NCI-H146 treated with DMSO at 0.1 percent for 48 hours (cell line): ENCODE measurements at regions not wholly inside any gene's neighbourhood (a gene's known extent, or its start where the extent isn't known, plus 50 kb on each side); places are given as distances from the start of the nearest gene placed in this dataset.
"Not testable (repeated sequence)": the region's sequence is repeated elsewhere in the genome, so short reads cannot be mapped to it uniquely, and the experiment has no call there.

Experiments
- DNase-seq: peaks from one replicate; lab custom pipeline; 2025; ENCODE audit not compliant: unreplicated experiment; lab: John Stamatoyannopoulos, UW

DNA sequence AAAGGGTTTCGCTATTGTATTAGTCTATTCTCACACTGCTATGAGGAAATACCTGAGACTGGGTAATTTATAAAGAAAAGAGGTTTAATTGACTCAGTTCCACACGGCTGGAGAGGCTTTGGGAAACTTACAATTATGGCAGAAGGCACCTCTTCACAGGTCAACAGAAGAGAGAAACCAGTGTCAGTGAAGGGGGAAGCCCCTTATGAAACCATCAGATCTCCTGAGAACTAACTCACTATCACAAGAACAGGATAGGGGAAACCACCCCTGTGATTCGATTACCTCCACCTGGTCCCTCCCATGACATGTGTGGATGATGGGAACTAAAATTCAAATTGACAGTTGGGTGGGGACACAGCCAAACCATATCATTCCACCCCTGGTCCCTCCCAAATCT is 589.5 kb downstream of the CENPC start:
- DNase-seq, result no peak

DNA sequence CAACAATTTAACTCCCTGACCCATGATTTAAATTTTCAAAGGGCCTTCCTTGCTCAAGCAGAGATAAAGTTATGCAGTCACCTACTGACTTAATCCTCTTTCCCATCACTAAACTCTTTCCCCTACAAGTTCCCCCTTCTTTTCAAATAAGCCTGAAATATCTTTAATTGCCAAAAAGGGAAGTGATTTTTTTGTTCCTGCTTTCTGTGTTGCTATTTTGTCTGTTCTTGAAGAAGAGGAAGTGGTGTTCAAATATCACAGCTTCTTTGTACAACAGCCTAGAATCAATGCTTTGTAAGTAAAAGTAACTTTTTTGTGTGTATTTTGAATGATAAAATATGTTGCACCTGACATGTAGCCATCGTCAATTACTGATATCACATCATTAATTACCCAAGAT is 595.9 kb downstream of the CENPC start:
- DNase-seq, result no peak

DNA sequence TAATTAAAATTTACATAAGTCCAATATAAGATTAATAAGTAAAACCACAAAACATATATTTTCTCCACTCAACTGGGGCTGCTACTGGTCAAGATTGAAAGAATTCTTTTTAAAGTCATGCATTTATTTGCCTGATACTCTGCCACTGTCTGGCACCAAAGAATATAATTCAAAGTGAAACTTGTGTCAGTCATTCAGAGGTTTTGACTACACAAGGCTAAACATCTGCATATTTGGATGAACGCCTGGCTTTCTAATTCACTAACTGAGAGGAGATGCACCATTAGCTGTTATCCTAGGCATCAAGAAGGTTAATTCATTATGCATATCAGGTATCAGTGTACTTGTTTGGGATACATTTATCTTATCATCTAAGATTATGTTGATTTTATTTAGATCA is 598.5 kb downstream of the CENPC start:
- no peak for DNase-seq

DNA sequence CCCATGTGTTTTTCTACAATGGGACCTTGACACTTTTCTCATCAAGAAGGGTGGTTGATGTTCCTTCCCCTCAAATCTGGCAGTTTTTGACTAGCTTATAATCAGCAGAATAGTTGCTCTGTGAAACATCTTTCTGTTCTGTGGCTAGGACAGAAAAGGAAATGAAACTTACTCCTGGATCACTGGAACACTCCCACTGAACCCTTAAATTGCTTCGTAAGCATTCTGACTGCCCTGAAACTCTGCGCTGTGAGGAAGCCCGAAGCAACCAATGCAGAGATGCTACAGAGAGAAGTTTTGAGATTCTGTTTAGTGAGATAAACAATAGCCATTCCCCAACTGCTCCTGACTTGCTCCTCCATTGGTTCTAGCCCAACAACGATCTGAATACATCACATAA is 602.2 kb downstream of the CENPC start:
- no peak for DNase-seq

DNA sequence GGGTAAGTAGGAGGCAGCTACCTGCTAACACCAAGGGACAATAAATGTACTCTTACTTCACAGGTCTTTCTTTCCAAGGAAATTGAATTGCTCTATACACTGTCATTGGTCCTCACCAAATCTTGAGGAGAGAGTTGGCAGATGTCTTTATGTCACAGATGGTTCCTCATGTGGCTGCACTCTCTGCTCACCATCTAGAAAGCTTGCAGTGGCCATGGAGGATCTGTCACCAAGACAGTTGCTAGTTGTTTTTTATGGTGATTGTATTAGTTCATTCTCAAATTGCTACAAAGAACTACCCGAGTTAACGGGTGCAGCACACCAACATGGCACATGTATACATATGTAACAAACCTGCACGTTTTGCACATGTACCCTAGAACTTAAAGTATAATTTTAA is 613.3 kb downstream of the CENPC start:
- not testable (repeated sequence) for DNase-seq

DNA sequence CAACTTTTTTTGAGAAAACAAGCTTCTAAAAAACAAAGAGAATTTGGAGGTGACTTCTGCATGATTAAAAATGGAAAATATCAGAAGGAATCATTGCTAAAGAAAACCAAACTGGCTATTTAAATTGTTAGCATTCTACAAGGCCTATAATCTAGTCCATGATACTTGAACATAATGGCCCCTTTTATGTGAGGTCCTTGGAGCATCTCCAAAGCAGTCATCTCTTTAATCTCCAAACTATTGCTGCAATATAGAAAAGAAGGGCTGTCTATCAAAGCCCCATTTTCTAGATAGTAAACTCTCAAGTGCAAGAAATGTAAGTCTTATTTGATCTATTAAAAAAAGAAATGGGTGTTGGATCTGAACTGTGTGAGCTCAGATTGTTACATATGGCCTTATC is 615.1 kb downstream of the CENPC start:
- no peak for DNase-seq

DNA sequence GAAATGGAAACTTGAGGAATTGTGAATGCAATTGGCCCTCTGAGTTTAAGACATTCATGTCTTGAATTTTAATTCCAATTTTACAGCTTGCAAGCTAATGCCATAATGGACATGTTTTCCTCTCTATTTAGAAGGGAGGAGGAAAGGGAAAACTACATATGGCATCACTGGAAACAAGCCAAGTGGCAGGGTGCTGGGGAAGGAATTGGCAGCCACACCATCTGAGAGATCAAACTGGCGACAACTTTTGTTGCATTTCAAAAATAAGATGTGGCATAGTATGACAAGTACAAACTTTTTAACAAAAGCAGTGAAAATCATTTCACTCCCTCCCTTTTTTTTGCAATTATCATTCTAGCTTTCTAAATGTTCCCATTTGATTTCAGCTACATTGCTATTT is 615.6 kb downstream of the CENPC start:
- DNase-seq, result no peak

DNA sequence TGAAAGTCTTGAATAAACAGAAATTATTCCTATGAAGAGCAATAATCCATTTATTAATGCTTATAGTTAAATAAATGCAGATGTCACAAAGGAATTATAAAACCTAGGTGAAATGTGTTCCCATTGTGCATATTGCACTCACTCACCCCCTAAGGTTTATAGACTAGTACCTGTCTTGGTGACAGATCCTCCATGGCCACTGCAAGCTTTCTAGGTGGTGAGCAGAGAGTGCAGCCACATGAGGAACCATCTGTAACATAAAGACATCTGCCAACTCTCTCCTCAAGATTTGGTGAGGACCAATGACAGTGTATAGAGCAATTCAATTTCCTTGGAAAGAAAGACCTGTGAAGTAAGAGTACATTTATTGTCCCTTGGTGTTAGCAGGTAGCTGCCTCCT is 616.4 kb downstream of the CENPC start:
- DNase-seq, result not testable (repeated sequence)

DNA sequence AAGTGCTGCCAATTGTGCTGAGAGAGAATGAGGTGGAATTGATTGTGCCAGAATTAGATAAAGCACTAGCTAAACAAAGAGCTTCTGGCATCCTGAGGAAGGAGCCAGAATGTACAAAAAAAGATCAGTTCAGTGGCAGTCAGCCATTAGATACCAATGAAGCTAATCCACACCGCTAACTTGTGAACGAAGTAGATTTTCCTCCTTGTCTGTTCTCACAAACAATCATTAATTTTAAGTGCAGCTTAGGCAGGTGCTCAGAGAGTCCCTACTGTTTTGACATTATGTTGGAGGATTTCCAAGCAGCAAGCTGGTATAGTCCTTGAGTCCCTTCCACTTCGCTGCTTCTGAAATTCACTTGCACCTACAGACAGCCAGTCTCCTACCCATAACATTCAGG is 617.4 kb downstream of the CENPC start:
- DNase-seq, result no peak

DNA sequence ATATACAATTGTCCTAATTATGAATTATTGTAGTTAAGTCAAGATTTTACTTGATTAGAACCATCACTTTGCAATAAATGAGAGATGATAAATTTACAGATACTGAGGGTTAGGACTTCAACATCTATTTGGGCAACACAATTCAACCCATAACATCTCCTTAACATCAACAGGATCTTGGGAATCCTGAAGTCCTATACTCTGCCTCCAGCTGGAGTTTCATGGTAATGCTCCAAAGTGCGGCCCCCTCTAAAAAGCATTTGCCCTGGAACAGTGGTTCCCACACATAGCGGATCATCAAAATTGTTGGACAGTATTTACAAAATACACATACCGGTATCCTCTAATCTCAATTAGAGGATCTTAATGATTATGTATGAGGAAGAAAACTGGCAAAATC is 618.6 kb downstream of the CENPC start:
- DNase-seq, result no peak

DNA sequence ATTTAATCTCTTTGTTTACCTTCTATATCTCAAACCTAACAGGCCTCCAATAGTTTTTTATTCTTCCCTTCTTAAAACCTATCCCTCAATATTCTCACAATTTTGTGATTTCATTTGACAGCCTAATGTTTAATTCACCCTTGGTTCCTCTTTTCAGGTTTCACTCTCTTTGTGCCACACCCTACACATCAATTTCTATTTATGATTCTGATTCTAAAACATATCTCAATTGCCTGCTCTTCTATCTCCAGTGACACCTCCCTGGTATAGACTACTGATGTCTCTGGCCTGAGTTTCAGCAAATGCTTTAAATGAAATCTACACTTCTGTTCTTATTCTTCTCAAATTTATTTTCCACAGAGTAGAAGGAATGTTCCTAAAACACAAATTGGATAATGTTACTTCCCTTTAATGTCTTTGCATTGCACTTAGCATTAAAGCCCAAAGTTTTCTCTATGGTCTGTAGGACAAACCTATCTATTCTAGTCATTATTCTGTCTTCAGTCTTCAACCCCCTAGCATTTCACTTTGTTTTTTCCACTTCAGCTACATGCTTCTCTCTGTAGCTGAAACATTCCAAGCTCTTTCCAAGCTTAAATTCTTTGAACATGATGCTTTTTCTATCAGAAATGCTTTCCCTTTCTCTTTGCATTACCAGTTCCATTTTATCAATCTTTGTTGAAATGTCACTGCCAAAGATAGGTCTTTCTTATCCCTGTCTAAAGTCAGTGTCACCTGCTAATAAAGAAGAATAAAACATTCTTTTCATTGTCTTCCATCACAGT is 622.0 kb downstream of the CENPC start:
- no peak for DNase-seq

DNA sequence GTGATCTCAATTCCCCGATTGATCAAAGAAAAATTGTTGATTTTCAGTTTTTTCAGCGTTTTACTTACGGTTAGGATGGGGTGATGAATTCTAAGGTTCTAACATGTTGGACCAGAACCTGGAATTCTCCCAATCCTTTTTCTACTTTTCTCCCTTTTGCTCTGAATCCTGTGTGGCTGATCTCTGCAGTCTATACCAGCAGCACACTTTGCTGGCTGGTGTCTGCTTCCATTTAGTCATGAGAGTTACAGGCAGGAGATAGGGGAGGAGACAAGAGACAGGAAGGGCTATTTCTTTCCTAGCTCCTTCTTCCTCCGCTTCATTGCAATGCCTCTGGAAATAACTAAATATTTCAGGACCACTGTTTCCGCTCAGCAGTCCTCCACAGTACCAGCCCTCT is 623.9 kb downstream of the CENPC start:
- DNase-seq, result no peak

DNA sequence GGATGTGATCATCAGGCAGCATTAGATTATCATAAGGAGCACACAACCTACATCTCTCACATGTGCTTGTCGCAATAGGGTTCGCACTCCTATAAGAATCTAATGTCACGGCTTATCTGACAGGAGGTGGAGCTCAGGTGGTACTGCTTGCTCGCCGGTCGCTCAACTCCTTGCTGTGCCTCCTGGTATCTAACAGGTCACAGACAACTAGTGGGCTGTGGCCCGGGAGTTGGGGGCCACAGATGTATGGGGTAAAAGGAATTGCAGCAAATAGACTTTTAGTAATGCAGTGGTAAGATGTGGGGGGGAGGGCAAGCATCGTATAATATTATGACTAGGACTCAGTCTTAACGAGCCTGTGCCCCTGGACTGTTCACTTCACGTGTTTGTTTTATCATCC is 624.8 kb downstream of the CENPC start:
- no peak for DNase-seq

DNA sequence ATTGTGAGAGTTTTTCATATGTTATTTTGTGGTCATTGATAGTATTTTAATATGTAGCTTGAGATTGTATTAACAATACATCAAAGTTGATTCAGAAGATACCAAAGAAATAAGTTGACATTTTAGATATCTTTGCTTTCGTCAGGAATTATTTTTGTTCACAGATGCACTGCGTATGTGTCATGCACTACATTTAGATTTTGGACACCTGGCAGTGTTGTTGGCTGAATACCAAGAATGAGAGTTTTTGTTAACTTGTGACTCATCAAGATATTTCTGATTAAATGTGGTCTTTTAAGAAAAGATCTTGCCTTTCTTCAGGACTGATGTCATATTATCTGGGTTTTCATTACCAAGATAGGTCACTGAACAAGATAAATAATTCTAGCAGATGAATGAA is 633.4 kb downstream of the CENPC start:
- DNase-seq, result no peak

DNA sequence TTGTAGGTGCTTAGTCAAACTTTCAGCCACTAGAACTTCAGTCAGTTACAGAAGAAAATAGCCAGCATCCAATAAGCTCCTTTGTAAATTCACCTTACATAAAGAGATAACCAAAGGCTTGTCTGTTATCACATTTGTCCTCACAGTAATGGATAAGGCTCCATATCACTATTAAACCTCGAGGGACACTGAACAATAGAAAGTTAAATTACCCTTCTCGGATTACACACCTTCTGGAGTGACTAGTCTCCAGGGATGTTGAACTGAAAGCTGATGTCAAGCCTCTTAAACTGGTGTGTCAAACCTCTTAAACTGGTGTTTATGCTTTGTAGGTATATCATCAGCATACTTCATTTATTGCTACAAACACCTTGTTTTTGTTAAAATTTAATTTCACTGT is 639.0 kb downstream of the CENPC start:
- peak; percentile 8 for DNase-seq

DNA sequence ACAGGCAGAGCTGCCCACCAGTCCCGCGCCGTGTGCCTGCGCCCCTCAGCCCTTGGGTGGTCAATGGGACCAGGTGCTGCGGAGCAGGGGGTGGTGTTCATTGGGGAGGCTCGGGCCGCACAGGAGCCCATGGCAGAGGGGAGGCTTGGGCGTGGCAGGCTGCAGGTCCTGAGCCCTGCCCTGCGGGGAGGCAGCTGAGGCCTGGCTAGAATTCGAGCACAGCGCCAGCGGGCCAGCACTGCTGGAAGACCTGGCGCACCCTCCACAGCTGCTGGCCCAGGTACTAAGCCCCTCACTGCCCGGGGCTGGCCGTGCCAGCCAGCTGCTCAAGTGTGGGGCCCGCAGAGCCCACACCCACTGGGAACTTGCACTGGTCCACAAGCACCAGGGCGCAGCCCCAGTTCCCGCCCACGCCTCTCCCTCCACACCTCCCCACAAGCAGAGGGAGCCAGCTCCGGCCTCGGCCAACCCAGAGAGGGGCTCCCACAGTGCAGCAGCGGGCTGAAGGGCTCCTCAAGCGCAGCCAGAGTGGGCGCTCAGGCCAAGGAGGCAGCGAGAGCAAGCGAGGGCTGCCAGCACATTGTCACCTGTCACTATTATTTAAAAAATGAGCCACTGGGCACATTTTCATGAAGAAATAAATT is 645.8 kb downstream of the CENPC start:
- DNase-seq, result no peak

DNA sequence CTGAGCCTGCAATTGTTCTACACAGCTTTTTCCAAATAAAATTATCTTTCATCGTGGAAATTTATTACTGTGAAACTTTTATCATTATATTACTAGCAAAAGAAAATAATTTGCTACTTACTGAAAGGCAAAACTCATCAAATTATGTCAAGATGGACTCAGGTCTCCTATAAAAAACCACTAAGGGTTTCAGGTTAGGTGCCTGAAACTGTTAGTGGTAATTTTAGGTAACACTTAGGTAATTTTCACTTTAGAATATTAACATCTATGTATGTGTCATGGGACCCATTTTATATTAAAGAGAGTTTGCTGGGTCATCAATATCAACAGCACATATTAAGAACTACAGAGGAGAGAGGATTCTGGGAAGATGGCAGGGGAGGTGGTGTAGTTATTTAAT is 651.5 kb downstream of the CENPC start:
- no peak for DNase-seq

DNA sequence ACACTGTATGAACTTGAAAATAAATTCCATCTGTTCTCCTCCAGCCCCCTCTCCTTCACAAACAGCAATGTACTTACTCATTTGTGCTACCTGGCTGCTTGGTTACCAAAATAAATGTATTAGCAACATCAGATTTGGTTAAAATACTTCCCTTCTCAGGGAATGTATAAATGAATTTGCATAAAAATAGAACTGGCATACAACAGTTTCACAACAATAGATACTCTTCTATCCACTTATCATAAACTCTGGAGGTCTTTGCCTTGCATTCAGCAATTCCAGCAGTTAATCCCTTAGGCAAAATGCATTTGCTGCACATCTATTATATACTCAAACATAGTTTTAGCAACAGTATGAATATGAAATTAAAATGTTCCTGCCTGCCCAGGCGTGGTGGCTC is 658.2 kb downstream of the CENPC start:
- no peak for DNase-seq

DNA sequence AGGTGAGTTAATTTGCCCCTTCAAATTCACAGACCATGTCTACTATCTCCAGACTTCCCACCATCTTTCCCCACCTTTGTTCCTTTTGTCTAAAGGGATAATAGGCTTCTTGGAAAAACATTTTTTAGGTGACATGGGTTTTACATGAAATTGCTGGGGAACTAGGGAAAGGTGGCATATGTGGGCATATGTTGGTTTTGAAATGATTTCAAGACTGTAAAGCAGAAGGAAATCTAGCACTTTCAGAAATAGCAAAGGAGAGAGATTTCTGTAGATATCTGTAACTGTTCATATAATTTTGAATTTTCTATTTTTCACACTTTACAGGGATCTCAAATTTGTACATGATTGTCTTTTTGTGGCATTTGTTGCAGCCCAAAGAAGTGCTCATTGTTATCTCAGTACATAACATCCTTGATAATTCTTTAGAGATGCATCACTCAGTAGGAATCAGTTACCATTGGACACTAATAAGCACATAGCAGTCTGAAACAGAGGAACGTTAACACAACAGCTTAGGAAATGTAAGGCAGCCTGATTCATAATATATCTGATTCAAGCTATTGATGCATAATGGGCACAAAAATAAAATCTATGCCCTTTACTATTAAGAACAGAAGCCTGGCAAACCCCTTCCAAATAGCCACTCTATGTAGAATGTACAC is 659.7 kb downstream of the CENPC start:
- DNase-seq, result no peak

DNA sequence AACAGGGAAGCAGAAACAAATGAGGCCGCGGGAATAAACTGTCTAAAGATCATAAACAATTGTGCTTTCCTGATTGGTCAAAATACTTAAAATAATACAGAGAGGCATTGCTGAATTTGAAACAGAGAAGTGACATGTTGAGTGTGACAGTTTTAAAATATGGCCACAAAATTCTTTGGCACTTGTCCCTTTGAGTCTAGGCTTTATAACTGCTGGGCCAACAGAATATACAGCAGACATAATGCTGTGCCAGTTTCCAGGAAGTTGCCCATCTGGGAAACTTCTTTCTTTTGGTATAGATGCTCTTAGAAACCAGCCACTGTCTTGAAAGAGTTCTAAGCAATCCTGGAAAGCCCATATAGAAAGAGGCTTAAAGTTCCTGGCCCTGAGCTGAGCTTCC is 668.4 kb downstream of the CENPC start:
- DNase-seq, result no peak

DNA sequence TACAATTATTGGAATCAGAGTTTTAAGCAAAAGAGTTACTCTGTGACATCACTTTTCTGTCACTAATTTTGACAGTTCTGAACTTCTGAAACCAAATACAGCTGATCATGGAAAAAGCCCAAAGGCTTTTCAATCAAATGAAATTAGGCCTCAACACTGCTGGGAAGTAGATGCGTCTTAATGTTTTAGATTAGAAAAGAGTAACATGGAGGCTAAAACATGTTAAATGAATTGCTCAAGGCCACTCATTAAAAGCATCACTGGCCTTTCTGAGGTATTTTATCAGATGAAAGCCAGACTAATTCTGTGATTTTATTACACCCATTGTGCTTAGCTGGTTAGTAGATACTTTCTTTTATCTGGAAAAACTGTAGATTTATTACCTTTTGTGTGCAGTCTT is 672.6 kb downstream of the CENPC start:
- DNase-seq, result no peak

DNA sequence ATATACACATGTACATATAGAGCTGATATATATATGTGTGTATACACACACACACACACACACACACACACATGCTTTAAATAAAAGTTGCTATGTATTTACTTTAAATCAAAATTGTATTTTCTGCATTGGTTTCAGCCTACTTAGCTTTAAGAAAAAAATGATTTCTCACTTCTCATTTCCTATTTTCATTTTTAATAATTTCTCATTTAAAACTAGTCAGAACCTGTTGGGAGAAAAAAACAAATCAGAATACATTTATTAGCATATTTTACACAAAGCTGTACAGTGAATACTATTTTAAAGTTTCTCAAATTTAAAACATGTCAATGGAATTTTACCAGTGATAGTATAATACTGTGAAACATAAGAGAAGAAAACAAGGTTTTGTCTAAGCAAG is 681.8 kb downstream of the CENPC start:
- DNase-seq, result no peak
